ENCODE measurements at regions not wholly inside any gene's neighbourhood (a gene's known extent, or its start where the extent isn't known, plus 50 kb on each side); places are given as distances from the start of the nearest gene placed in this dataset.

- TF ChIP-seq CTCF (IDR thresholded peaks at IDR 0.05 in 4 of 5, conservative IDR thresholded peaks at IDR 0.05 in 1 of 5) (no peak), POLR2A (IDR thresholded peaks at IDR 0.05) (no peak)
Measured at GRCh38 chr14:22095860-22096513, 422.4 kb upstream of the OR4E1 start.
